Erythroblast (primary cell): ENCODE measurements at regions not wholly inside any gene's neighbourhood (a gene's known extent, or its start where the extent isn't known, plus 50 kb on each side); places are given as distances from the start of the nearest gene placed in this dataset.

ENCODE experiments used
- GATA1 ChIP-seq: IDR thresholded peaks from 2 replicates; pipeline ENCODE4 v1.6.1; 2011; ENCODE audit warnings: low read depth, mild to moderate bottlenecking, control low read depth, low read length, moderate library complexity
- POLR2A ChIP-seq: IDR thresholded peaks from 2 replicates; pipeline ENCODE4 v1.6.1; 2011; ENCODE audit warnings: mild to moderate bottlenecking, low read length

DNA sequence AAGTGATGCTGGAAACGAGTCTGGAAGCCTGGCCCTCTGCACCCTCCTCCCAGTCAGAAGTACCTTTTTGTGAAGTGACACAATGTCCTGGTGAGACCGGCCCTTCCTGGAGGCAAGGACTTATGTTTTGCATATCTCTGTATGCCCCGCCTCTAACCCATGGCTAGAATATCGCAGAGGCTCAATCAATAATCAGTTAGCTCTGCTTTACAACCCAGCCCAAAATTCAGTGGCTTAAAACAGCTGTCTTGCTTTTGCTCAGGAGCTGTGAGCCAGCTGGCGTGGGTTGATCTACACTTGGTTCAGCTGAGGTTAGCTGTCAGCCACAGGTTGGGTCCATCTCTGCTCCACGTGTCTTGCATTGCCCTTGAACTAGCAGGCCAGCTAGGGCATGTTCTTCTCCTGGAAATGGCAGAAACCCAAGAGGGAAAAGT lies 98.8 kb upstream of the METTL14 start:
- TF ChIP-seq POLR2A = no peak
- TF ChIP-seq GATA1 = no peak
